ENCODE measurements at regions not wholly inside any gene's neighbourhood (a gene's known extent, or its start where the extent isn't known, plus 50 kb on each side); places are given as distances from the start of the nearest gene placed in this dataset.

DNA sequence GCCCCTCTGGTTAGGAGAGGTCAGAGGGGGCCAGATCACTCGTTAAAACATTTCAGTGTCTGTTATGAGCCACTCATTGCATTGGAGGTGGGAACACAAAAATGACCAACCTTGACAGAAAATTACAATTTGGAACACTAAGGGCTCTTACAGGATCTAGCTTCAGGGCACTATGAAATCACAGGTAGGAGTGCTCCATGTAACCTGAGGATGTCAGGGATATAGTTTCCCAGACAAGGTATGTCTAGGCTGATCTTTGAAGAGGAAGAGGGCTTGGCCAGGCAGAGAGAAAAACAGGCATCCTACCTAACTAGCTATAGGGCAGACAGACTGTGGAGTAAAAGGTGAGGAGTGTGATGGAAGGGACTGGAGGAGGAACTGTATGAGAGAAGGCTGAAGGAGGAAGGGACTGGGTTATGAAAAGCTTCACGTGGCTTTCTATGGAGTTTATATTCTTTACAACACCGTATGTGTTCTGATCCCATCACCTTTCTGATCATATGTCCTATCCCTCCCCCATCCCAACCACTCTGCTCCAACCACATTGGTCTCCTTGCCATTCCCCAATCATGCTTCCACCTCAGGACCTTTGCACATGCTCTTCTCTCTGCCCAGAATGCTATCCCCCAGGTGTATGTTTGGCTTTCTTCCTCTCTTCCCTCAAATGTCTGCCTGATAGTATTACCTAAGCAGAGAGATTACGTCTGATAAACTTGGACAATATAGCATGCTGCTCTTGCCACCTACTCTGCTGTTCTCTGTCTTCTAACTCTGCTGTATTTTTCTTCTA is 88.2 kb downstream of the CCR1 start:
- Histone ChIP-seq H3K4me1 (ENCODE audit: insufficient read depth, low read length) (no peaks in the 10 kb centered on the region; the same call in 1 of the 2 replicates), H3K27ac (ENCODE audit: insufficient read length, low read depth, low read length) (no peak overlapping the region), H3K27me3 (ENCODE audit: insufficient read depth, low read length) (no peaks in the 10 kb centered on the region), H2AFZ (ENCODE audit: low read length) (no peak overlapping the region), H3K9ac (ENCODE audit: extremely low read depth, insufficient read length, low read length) (no peak overlapping the region), H4K20me1 (ENCODE audit: control insufficient read depth, insufficient read depth, insufficient read length) (no peaks in the 10 kb centered on the region), H2AK5ac (ENCODE audit: insufficient read length, low read length) (no peak overlapping the region), H2BK20ac (ENCODE audit: low read depth, low read length, poor library complexity, severe bottlenecking) (no peak overlapping the region), H4K8ac (replicated peaks; ENCODE audit: insufficient read length, low read depth, low read length) (no peak overlapping the region), H4K5ac (ENCODE audit: insufficient read length, low read depth, low read length) (no peak overlapping the region), H3K4me2 (ENCODE audit: insufficient read depth, insufficient read length, low read length) (no peak overlapping the region), H3K23ac (ENCODE audit: insufficient read length, low read depth, low read length) (no peak overlapping the region), H2BK120ac (ENCODE audit: low read depth, low read length, poor library complexity, severe bottlenecking) (no peak overlapping the region), H3K79me2 (ENCODE audit: insufficient read depth, low read length) (no peaks in the 10 kb centered on the region), H3T11ph (ENCODE audit: low read length) (no peak overlapping the region), H4K91ac (ENCODE audit: insufficient read length, low read depth, low read length) (no peak overlapping the region), H3K4ac (ENCODE audit: low read depth, low read length) (no peak overlapping the region), H3K18ac (ENCODE audit: insufficient read length, low read depth, low read length) (no peak overlapping the region), H3K79me1 (ENCODE audit: insufficient read depth, low read depth, low read length, poor library complexity, severe bottlenecking) (no peaks in the 10 kb centered on the region), H2BK5ac (ENCODE audit: insufficient read length, low read length) (no peak overlapping the region), H3K23me2 (ENCODE audit: insufficient read length, low read depth, low read length, poor library complexity, severe bottlenecking) (no peaks in the 10 kb centered on the region), H3K9me3 (ENCODE audit: control insufficient read depth, low read depth, low read length) (no peaks in the 10 kb centered on the region), H2BK12ac (ENCODE audit: insufficient read length, low read depth, low read length) (no peak overlapping the region), H2BK15ac (ENCODE audit: low read depth, low read length) (no peak overlapping the region), H3K14ac (ENCODE audit: insufficient read depth, low read length) (no peak overlapping the region), H3K56ac (ENCODE audit: insufficient read length, low read depth, low read length) (no peak overlapping the region)
- H3K27me3 Mint-ChIP-seq (ENCODE audit: low read depth) = peaks cover 9% of the 10 kb centered on the region
- peak overlapping the region in 1 of 3 experiments; percentile 28; a peak in 1 of 7 replicates for H3K27ac Mint-ChIP-seq
- no CpG with 5 or more reads among the region's 4 CpGs for whole genome bisulfite sequencing (ENCODE audit: extremely low coverage, insufficient read length, low lambda C conversion rate)
- no peaks in the 10 kb centered on the region for H3K36me3 Mint-ChIP-seq (ENCODE audit: insufficient read depth in 1 of 3, low read depth in 3 of 3)
- H3K4me3 Mint-ChIP-seq = no peak overlapping the region
- peaks cover 11 to 13% of the 10 kb centered on the region in 2 experiments for H3K4me1 Mint-ChIP-seq
- DNase-seq = no peak
- TF ChIP-seq, protein P1, sequence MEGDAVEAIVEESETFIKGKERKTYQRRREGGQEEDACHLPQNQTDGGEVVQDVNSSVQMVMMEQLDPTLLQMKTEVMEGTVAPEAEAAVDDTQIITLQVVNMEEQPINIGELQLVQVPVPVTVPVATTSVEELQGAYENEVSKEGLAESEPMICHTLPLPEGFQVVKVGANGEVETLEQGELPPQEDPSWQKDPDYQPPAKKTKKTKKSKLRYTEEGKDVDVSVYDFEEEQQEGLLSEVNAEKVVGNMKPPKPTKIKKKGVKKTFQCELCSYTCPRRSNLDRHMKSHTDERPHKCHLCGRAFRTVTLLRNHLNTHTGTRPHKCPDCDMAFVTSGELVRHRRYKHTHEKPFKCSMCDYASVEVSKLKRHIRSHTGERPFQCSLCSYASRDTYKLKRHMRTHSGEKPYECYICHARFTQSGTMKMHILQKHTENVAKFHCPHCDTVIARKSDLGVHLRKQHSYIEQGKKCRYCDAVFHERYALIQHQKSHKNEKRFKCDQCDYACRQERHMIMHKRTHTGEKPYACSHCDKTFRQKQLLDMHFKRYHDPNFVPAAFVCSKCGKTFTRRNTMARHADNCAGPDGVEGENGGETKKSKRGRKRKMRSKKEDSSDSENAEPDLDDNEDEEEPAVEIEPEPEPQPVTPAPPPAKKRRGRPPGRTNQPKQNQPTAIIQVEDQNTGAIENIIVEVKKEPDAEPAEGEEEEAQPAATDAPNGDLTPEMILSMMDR (conservative IDR thresholded peaks at IDR 0.05) = no peak
- no peaks in the 10 kb centered on the region for H3K9me3 Mint-ChIP-seq

Data from H9 (cell line).